IMR-90 (cell line): ENCODE measurements at regions not wholly inside any gene's neighbourhood (a gene's known extent, or its start where the extent isn't known, plus 50 kb on each side); places are given as distances from the start of the nearest gene placed in this dataset.

ENCODE experiments used
- ATAC-seq: fragments of 200-7000 bp; cut with Tn5 transposase; 2 replicates; pipeline ENCODE4 v1.9.1; 2020; ENCODE audit warnings: low read depth, mild to moderate bottlenecking, moderate library complexity
- BruUV-seq: library from RNA; stranded (reverse); fragments of 400-500 nt; replicated peaks from 2 replicates; lab custom pipeline; 2021; lab: Mats Ljungman, UMichigan
- CTCF ChIA-PET: fragments of 300-600 bp; formaldehyde crosslinking; extraction: SDS; loops from one replicate; lab custom pipeline; 2021; ENCODE audit warnings: antibody characterized with exemption; lab: Yijun Ruan, JAX
- POLR2A ChIA-PET: fragments of 300-600 bp; sonication (Branson Sonifier 250); formaldehyde crosslinking; loops from one replicate; lab custom pipeline; 2022; ENCODE audit warnings: antibody characterized with exemption; ENCODE audit not compliant: unreplicated experiment; lab: Charles Lee
- DNase-seq: peaks from one replicate; pipeline ENCODE4 v3.0.0; 2013
- H2AFZ ChIP-seq: replicated peaks from 2 replicates; pipeline ENCODE3; 2013; ENCODE audit warnings: low read length, mild to moderate bottlenecking; ENCODE audit not compliant: poor library complexity
- H2AK5ac ChIP-seq: 2 replicates; pipeline ENCODE4 v1.6.1; 2013; ENCODE audit warnings: low read depth, low read length, inconsistent platforms
- H2AK9ac ChIP-seq: replicated peaks from 2 replicates; pipeline ENCODE3; 2013; ENCODE audit warnings: mild to moderate bottlenecking, low read depth, low read length, moderate library complexity; ENCODE audit not compliant: poor library complexity
- H2BK120ac ChIP-seq: 2 replicates; pipeline ENCODE4 v1.6.1; 2013; ENCODE audit warnings: low read depth, low read length, inconsistent platforms
- H2BK15ac ChIP-seq: 3 replicates; pipeline ENCODE4 v1.6.1; 2013; ENCODE audit warnings: low read depth, low read length, inconsistent platforms
- H2BK20ac ChIP-seq: 2 replicates; pipeline ENCODE4 v1.6.1; 2013; ENCODE audit warnings: low read depth, mild to moderate bottlenecking, inconsistent platforms, low read length, moderate library complexity
- H2BK5ac ChIP-seq: 2 replicates; pipeline ENCODE4 v1.6.1; 2013; ENCODE audit warnings: mild to moderate bottlenecking, low read depth, low read length, inconsistent platforms; ENCODE audit not compliant: poor library complexity, severe bottlenecking
- H3K14ac ChIP-seq: replicated peaks from 2 replicates; pipeline ENCODE4 v1.6.1; 2013; ENCODE audit warnings: low read depth, low read length, inconsistent platforms
- H3K18ac ChIP-seq: 2 replicates; pipeline ENCODE4 v1.6.1; 2013; ENCODE audit warnings: low read depth, low read length, control low read depth
- H3K23ac ChIP-seq: 2 replicates; pipeline ENCODE4 v1.6.1; 2013; ENCODE audit warnings: low read depth, low read length, inconsistent platforms
- H3K27ac ChIP-seq: 2 replicates; pipeline ENCODE4 v1.5.1; 2013; ENCODE audit warnings: mild to moderate bottlenecking, control low read depth, low read length; ENCODE audit not compliant: insufficient read depth
- H3K27me3 ChIP-seq: 2 replicates; pipeline ENCODE4 v1.6.1; 2013; ENCODE audit warnings: low read length; ENCODE audit not compliant: control insufficient read depth, insufficient read depth
- H3K36me3 ChIP-seq: 2 replicates; pipeline ENCODE4 v1.6.1; 2013; ENCODE audit warnings: low read length, mixed read lengths; ENCODE audit not compliant: control insufficient read depth, insufficient read depth
- H3K4ac ChIP-seq: 2 replicates; pipeline ENCODE4 v1.6.1; 2013; ENCODE audit warnings: low read depth, low read length, inconsistent platforms
- H3K4me1 ChIP-seq: 2 replicates; pipeline ENCODE4 v1.6.1; 2013; ENCODE audit warnings: low read length, mixed read lengths; ENCODE audit not compliant: control insufficient read depth, insufficient read depth
- H3K4me2 ChIP-seq: 2 replicates; pipeline ENCODE4 v1.6.1; 2013; ENCODE audit warnings: low read depth, mild to moderate bottlenecking, control low read depth, low read length, moderate library complexity
- H3K4me3 ChIP-seq: 2 replicates; pipeline ENCODE4 v1.5.1; 2013; ENCODE audit warnings: low read depth, mild to moderate bottlenecking, control low read depth, low read length, moderate library complexity; ENCODE audit not compliant: insufficient read depth
- H3K56ac ChIP-seq: 2 replicates; pipeline ENCODE4 v1.6.1; 2013; ENCODE audit warnings: low read length, inconsistent platforms; ENCODE audit not compliant: insufficient read depth; ENCODE audit errors: extremely low read depth
- H3K79me1 ChIP-seq, 2 experiments: 2 replicates each; pipeline ENCODE4 v1.6.1; 2013; ENCODE audit warnings: low read length in 2 of 2, inconsistent platforms in 1 of 2, low read depth in 1 of 2
- H3K9ac ChIP-seq: 2 replicates; pipeline ENCODE4 v1.6.1; 2013; ENCODE audit warnings: low read depth, low read length, control low read depth
- H3K9me1 ChIP-seq: 2 replicates; pipeline ENCODE4 v1.6.1; 2013; ENCODE audit warnings: low read length, inconsistent platforms; ENCODE audit not compliant: insufficient read depth
- H3K9me3 ChIP-seq: 2 replicates; pipeline ENCODE4 v1.6.1; 2013; ENCODE audit warnings: low read length; ENCODE audit not compliant: control insufficient read depth, insufficient read depth
- H4K20me1 ChIP-seq: 2 replicates; pipeline ENCODE4 v1.6.1; 2013; ENCODE audit warnings: low read length, inconsistent platforms; ENCODE audit not compliant: insufficient read depth
- H4K5ac ChIP-seq: 2 replicates; pipeline ENCODE4 v1.6.1; 2013; ENCODE audit warnings: mild to moderate bottlenecking, low read depth, low read length, control low read depth
- H4K8ac ChIP-seq, 2 experiments: 2 replicates each; pipeline ENCODE4 v1.6.1; 2013; ENCODE audit warnings: low read depth in 2 of 2, low read length in 2 of 2, control low read depth in 1 of 2, inconsistent platforms in 1 of 2
- H4K91ac ChIP-seq: 2 replicates; pipeline ENCODE4 v1.6.1; 2013; ENCODE audit warnings: low read depth, low read length, inconsistent platforms; ENCODE audit not compliant: insufficient read depth
- CEBPB ChIP-seq: IDR thresholded peaks from 2 replicates; pipeline ENCODE4 v1.6.1; 2012; ENCODE audit warnings: low read depth, low read length, improper control_type of control experiment
- CHD1 ChIP-seq: IDR thresholded peaks from 2 replicates; pipeline ENCODE4 v1.6.1; 2012; ENCODE audit warnings: low read depth, low read length, improper control_type of control experiment
- ELK1 ChIP-seq: fragments of 150-350 bp; IDR thresholded peaks from 2 replicates; pipeline ENCODE4 v1.6.1; 2016; ENCODE audit warnings: low read depth, mild to moderate bottlenecking, low read length, moderate library complexity, borderline replicate concordance
- MAFK ChIP-seq: IDR thresholded peaks from 2 replicates; pipeline ENCODE4 v1.6.1; 2012; ENCODE audit warnings: low read depth, low read length, improper control_type of control experiment
- dilution Hi-C: fragments of 300-500 bp; cut with HindIII; formaldehyde crosslinking; loops from one replicate; pipeline ENCODE4 v1.14.3; 2018; ENCODE audit warnings: low sequenced_read_pairs; ENCODE audit not compliant: unreplicated experiment
- in situ Hi-C: fragments of 300-500 bp; cut with MboI; formaldehyde crosslinking; loops from 3 replicates; pipeline ENCODE4 v1.14.3; 2019; ENCODE audit warnings: low sequenced_read_pairs, inconsistent platforms, mixed read lengths
- intact Hi-C: fragments of 100-400 bp; cut with micrococcal nuclease; formaldehyde crosslinking; loops from 2 replicates; pipeline ENCODE4 v1.10.0; 2022

GRCh38 chr3:74442683-74443082 is 171.8 kb downstream of the CNTN3 start:
- Histone ChIP-seq H3K27me3 (no peaks in the 10 kb centered on the region), H2AK5ac (no peak overlapping the region), H4K91ac (no peak overlapping the region), H3K4ac (no peak overlapping the region), H3K18ac (no peak overlapping the region; the same call in 1 of the 2 replicates), H3K23ac (no peak overlapping the region), H2BK20ac (no peak overlapping the region), H2BK120ac (no peak overlapping the region), H3K9me3 (no peaks in the 10 kb centered on the region), H2BK5ac (no peak overlapping the region), H3K56ac (no peak overlapping the region), H3K9me1 (no peaks in the 10 kb centered on the region), H2BK15ac (no peak overlapping the region), H3K4me2 (no peak overlapping the region), H4K8ac (no peak overlapping the region), H3K4me1 (peaks cover 3% of the 10 kb centered on the region), H3K9ac (no peak overlapping the region), H2AK9ac (no peak overlapping the region), H3K14ac (no peak overlapping the region), H2AFZ (no peak overlapping the region), H4K20me1 (no peaks in the 10 kb centered on the region), H3K79me1 (no peaks in the 10 kb centered on the region), H4K5ac (no peak overlapping the region), H3K27ac (no peak overlapping the region), H3K36me3 (no peaks in the 10 kb centered on the region), H3K4me3 (no peak overlapping the region)
- in situ Hi-C loops (no loop called here), intact Hi-C loops (no loop called here), dilution Hi-C loops (no loop called here)
- no TSS peak for BruUV-seq
- ChIA-PET POLR2A (no interaction called here), CTCF (no interaction called here)
- DNase-seq = no peak
- no peak for ATAC-seq
- TF ChIP-seq CEBPB (peak; percentile 55), ELK1 (no peak), CHD1 (no peak), MAFK (no peak)
